22Rv1 (cell line): ENCODE measurements at regions not wholly inside any gene's neighbourhood (a gene's known extent, or its start where the extent isn't known, plus 50 kb on each side); places are given as distances from the start of the nearest gene placed in this dataset.

Source experiments
- ZFX ChIP-seq: fragments of 450-650 bp; IDR thresholded peaks from 2 replicates; pipeline ENCODE4 v1.6.1; 2017; ENCODE audit warnings: antibody characterized with exemption, borderline replicate concordance
- TF ChIP-seq, protein P1 (sequence below): fragments of 450-650 bp; IDR thresholded peaks from 2 replicates; pipeline ENCODE4 v1.5.1; 2017; ENCODE audit warnings: mild to moderate bottlenecking

GRCh38 chr3:86382556-86382955, 608.4 kb downstream of the VGLL3 start:
- TF ChIP-seq, protein P1, sequence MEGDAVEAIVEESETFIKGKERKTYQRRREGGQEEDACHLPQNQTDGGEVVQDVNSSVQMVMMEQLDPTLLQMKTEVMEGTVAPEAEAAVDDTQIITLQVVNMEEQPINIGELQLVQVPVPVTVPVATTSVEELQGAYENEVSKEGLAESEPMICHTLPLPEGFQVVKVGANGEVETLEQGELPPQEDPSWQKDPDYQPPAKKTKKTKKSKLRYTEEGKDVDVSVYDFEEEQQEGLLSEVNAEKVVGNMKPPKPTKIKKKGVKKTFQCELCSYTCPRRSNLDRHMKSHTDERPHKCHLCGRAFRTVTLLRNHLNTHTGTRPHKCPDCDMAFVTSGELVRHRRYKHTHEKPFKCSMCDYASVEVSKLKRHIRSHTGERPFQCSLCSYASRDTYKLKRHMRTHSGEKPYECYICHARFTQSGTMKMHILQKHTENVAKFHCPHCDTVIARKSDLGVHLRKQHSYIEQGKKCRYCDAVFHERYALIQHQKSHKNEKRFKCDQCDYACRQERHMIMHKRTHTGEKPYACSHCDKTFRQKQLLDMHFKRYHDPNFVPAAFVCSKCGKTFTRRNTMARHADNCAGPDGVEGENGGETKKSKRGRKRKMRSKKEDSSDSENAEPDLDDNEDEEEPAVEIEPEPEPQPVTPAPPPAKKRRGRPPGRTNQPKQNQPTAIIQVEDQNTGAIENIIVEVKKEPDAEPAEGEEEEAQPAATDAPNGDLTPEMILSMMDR = no peak
- TF ChIP-seq ZFX = no peak
